GM13976 (cell line): ENCODE measurements at regions not wholly inside any gene's neighbourhood (a gene's known extent, or its start where the extent isn't known, plus 50 kb on each side); places are given as distances from the start of the nearest gene placed in this dataset.

Experiments used
- DNase-seq: peaks from one replicate; pipeline ENCODE4 v3.0.0; 2012; ENCODE audit warnings: low spot score
- in situ Hi-C: fragments of 300-500 bp; cut with MboI; formaldehyde crosslinking; loops from one replicate; pipeline ENCODE4 v1.12.0; 2022; ENCODE audit warnings: low sequenced_read_pairs, mixed read lengths, inconsistent platforms; ENCODE audit not compliant: unreplicated experiment
- TF ChIP-seq, protein P1 (sequence below): IDR thresholded peaks from 2 replicates; pipeline ENCODE4 v1.5.1; 2012; ENCODE audit warnings: borderline replicate concordance, mild to moderate bottlenecking; ENCODE audit not compliant: insufficient read depth; ENCODE audit errors: extremely low read depth, missing control alignments, control extremely low read depth

- in situ Hi-C loops = no loop called here
- no peak for DNase-seq
- TF ChIP-seq, protein P1, sequence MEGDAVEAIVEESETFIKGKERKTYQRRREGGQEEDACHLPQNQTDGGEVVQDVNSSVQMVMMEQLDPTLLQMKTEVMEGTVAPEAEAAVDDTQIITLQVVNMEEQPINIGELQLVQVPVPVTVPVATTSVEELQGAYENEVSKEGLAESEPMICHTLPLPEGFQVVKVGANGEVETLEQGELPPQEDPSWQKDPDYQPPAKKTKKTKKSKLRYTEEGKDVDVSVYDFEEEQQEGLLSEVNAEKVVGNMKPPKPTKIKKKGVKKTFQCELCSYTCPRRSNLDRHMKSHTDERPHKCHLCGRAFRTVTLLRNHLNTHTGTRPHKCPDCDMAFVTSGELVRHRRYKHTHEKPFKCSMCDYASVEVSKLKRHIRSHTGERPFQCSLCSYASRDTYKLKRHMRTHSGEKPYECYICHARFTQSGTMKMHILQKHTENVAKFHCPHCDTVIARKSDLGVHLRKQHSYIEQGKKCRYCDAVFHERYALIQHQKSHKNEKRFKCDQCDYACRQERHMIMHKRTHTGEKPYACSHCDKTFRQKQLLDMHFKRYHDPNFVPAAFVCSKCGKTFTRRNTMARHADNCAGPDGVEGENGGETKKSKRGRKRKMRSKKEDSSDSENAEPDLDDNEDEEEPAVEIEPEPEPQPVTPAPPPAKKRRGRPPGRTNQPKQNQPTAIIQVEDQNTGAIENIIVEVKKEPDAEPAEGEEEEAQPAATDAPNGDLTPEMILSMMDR = no peak
Measured at GRCh38 chr19:30631033-30631370, 258.8 kb downstream of the ZNF536 start.

DNA sequence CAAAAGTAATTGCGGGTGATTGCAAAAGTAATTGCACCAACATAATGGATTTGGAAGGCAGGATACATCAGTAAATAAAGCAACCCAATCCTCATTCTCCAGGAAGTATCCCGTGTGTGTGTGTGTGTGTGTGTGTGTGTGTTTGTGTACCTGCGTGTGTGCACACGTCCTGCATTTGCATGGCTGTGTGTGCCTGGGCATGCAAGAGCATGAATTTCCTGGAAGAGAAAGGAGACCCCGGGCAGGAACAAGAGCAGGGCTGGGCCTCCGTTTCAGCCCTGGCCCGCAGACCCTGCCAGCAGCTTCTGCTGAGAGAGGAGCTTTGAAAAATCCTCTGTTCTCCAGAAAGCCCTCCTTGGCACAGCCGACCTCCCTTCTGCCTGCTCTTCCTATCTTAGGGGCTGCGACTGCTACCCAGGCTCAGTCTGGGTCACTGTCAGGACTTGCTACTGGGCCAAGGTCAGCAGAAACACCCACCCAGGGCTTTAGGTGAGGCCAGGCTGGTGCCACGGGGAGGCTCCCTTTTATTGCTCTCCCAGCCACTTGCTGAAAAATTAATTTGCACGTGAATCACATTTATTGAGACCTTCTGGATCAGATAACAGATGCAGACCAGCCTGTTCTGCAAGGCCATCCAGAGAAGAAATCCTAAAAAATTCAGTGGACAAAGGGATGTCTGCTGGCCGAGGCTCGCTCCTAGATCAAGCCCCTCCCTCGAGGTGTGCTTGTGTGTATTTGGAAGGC, 258.3 kb downstream of the ZNF536 start:
- in situ Hi-C loops = no loop called here
- DNase-seq = no peak
- TF ChIP-seq, protein P1 = no peak

- TF ChIP-seq, protein P1 = no peak
- no peak for DNase-seq
- in situ Hi-C loops = no loop called here
Measured at GRCh38 chr19:30629086-30629485, 256.9 kb downstream of the ZNF536 start.

DNA sequence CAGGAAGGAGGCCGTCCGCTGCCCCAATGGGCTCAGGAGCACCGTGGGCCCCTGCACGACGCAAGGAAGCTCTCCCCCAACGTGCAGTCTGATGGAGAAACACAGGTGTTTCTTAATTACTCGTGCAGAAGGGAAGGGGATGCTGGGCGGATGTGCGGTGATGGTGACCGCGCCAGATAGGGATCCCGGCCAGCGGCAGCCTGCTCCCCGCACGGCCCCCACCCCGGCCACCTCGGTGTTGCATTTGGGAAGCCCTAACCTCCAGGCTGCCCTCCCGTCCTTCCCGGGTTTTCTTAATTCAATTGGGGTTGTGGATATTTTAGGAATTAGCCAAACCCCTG, 254.4 kb downstream of the ZNF536 start:
- in situ Hi-C loops = no loop called here
- DNase-seq = no peak
- TF ChIP-seq, protein P1 = no peak

DNA sequence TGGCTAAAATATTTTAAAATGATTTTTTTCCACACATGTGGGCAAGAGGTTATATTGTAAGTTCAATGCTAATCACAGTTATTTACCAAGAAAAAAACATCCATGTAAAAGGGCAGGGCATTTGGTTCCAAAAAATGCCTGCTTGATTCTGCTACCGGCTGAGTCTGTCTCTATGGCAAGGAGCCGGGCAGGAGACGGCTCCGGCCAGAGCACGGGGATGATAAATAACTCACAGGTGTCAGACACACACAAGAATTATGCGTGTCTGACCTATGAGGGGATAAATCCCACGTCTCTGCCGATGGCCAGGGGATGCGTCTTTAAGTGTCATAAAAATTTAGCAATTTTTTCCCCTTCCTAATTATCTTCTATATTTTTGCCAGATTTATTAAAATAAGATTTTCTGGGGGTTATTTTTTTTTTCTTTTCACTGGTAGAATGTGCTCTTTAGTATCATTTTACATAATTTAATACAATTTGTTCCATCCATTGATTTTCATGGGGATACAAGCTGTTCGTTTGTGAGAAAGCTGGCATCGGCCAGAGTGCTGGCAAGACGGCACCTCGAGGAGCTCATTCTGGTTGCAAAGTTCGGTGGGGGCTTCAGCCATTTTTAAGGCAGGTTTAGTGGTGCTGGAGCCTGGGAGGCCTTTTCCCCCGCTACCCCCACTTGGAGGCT, 253.9 kb downstream of the ZNF536 start:
- in situ Hi-C loops = no loop called here
- TF ChIP-seq, protein P1 = no peak
- no peak for DNase-seq

DNA sequence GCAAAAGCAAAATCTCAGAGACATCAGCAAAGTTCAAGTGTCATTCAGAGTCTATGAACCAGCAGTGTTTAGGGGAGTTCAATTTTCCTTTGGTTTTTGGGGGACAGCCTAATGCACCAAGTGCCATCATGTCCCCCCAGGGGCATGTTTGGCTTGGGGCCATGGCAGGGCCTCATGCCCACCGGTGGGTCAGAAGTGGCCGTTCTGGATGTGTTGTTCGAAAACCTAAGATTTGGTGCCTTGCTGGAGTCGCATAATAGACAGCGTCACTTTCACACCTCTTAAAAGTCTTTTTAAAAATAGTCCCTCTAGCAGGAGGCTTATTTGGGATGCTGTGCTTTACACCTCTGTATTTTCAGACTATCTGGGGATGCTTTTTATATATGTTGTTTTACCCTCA, 250.1 kb downstream of the ZNF536 start:
- TF ChIP-seq, protein P1 = no peak
- in situ Hi-C loops = no loop called here
- DNase-seq = no peak
